Thyroid gland (tissue), 4 donors: ENCODE measurements at regions not wholly inside any gene's neighbourhood (a gene's known extent, or its start where the extent isn't known, plus 50 kb on each side); places are given as distances from the start of the nearest gene placed in this dataset.

ENCODE experiments used
- CTCF ChIP-seq, 6 experiments: fragments of 200-600 bp in 3 of 6; fragments of 450-650 bp in 3 of 6; sonication (generic) in 3 of 6; IDR thresholded peaks; one replicate each; pipeline ENCODE4 v1.5.1; 2016 to 2019; ENCODE audit warnings: antibody characterized with exemption in 6 of 6, mild to moderate bottlenecking in 2 of 6, inconsistent platforms in 1 of 6, moderate library complexity in 1 of 6
- POLR2A ChIP-seq, 2 donors: fragments of 450-650 bp; IDR thresholded peaks; one replicate each; pipeline ENCODE4 v1.6.1; 2017; ENCODE audit warnings: antibody characterized with exemption in 2 of 2, mild to moderate bottlenecking in 2 of 2, moderate library complexity in 1 of 2

DNA sequence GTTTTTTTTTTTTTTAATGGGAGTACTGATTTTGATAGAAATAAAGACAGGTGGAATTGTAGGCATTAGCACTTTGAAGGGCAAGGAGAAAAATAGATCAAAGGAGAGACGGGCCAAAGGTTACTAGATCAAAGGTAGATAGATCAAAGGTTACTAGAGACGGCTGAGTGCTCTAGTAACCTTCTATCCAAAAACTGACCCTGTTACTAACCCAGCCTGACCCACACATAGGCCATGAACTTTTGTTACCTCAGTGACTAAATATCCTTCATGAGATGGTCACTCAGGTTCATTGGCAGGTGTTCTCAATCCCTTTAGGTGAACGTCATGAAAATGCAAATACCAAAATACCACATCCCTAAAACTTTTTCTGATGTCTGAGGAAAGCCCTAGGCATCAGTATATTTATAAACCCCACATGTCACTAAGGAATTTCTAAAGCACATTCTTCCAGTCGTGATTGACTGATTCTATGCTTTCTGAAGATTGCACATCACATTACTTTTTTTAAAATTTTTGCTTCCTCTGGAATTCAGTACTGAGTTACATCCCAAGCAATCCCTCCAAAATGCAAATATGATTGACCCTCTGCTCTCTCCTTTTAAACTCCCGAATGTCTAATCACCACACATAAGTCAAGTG lies 772.7 kb downstream of the BRINP1 start:
- no peak for TF ChIP-seq CTCF (IDR thresholded peaks at IDR 0.05)
- TF ChIP-seq POLR2A (IDR thresholded peaks at IDR 0.05): no peak
